ENCODE measurements at regions not wholly inside any gene's neighbourhood (a gene's known extent, or its start where the extent isn't known, plus 50 kb on each side); places are given as distances from the start of the nearest gene placed in this dataset.
"Not testable (repeated sequence)": the region's sequence is repeated elsewhere in the genome, so short reads cannot be mapped to it uniquely, and the experiment has no call there.

DNA sequence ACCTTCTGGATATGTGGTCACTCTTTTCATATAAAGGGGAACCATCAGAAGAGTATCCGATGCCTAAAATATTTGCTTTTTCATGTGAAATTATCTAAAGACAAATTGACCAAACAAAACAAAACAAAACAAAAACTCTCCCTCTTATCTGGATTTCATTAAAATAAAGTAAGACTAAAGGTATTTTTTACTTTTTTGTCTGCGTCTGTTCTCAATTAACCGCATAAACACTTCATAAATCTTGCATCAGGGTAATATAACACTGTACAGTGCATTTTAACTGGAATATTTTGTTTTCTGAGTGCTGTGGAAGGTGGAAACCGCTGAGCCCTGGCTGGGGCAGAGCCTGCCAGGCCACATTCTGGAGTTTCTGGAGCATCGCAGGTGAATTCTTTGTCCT is 234.1 kb upstream of the ZFP64 start:
- H3K27me3 Mint-ChIP-seq (ENCODE audit: low read depth), result no peaks in the 10 kb centered on the region
- no peak overlapping the region for H3K4me3 Mint-ChIP-seq
- no peaks in the 10 kb centered on the region for H3K4me1 Mint-ChIP-seq (ENCODE audit: low read depth)
- no peak for DNase-seq
- no peaks in the 10 kb centered on the region for H3K36me3 Mint-ChIP-seq (ENCODE audit: low read depth)
- no peak for ATAC-seq
- H3K9me3 Mint-ChIP-seq (ENCODE audit: insufficient read depth), result no peaks in the 10 kb centered on the region
- no peak overlapping the region for H3K27ac Mint-ChIP-seq
- POLR2A ChIA-PET, result no interaction called here
- CTCF ChIA-PET, result interaction anchor here (0.9 kb wide), 1 partner anchor 113 kb away, joined by 3 read pairs; no protein-coding TSS in a partner anchor

DNA sequence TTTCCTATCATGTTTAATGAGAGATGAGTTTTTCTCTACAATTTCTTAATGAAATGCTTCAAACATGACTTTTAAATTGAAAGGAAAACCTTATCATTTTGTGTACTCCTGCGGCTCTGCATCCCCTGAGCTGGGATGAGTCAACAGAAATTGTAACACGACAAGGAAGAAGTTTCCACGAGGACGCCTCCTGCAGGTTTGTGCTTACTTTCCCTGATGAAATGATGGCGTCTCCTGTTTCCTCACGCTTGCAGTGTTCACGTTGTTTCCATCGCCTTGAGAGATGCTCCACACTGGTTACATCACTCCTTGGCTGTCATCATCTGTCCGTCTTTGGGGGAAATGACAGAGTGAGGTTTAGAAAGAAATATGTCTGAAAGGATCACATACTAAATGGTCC is 233.7 kb upstream of the ZFP64 start:
- no peak overlapping the region for H3K27ac Mint-ChIP-seq
- POLR2A ChIA-PET, result no interaction called here
- no peaks in the 10 kb centered on the region for H3K9me3 Mint-ChIP-seq (ENCODE audit: insufficient read depth)
- H3K27me3 Mint-ChIP-seq (ENCODE audit: low read depth), result no peaks in the 10 kb centered on the region
- H3K4me3 Mint-ChIP-seq, result no peak overlapping the region
- ATAC-seq, result no peak
- H3K4me1 Mint-ChIP-seq (ENCODE audit: low read depth), result no peaks in the 10 kb centered on the region
- CTCF ChIA-PET, result no interaction called here
- H3K36me3 Mint-ChIP-seq (ENCODE audit: low read depth), result no peaks in the 10 kb centered on the region
- no peak for DNase-seq

DNA sequence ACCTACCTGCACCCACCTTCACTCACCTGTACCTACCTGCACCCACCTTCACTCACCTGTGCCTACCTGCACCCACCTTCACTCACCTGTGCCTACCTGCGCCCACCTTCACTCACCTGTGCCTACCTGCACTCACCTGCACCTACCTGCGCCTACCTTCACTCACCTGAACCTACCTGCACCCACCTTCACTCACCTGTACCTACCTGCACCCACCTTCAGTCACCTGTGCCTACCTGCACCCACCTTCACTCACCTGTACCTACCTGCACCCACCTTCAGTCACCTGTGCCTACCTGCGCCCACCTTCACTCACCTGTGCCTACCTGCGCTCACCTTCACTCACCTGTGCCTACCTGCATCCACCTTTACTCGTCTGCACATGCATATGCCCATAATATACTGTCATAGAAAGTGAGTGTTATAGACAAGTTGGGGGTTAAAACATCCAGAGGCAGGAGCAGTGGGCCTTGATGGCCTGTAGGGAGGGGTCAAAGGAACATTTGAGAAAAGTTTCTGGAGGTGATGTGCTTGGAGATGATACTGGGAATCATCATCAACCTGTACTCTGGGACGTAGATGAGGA is 232.9 kb upstream of the ZFP64 start:
- POLR2A ChIA-PET; CTCF ChIA-PET; DNase-seq; H3K9me3 Mint-ChIP-seq (ENCODE audit: insufficient read depth); ATAC-seq; H3K36me3 Mint-ChIP-seq (ENCODE audit: low read depth); H3K4me1 Mint-ChIP-seq (ENCODE audit: low read depth); H3K4me3 Mint-ChIP-seq; H3K27me3 Mint-ChIP-seq (ENCODE audit: low read depth): not testable (repeated sequence)
- peak overlapping the region; percentile 28 for H3K27ac Mint-ChIP-seq

DNA sequence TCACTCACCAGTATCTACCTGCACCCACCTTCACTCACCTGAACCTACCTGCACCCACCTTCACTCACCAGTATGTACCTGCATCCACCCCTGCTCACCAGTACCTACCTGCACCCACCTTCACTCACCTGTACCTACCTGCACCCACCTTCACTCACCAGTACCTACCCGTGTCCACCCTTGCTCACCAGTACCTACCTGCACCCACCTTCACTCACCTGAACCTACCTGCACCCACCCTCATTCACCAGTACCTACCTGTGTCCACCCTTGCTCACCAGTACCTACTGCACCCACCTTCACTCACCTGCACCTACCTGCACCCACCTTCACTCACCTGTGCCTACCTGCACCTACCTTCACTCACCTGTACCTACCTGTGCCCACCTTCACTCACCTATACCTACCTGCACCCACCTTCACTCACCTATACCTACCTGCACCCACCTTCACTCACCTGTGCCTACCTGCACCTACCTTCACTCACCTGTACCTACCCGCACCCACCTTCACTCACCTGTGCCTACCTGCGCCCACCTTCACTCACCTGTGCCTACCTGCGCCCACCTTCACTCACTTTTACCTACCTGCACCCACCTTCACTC is 232.1 kb upstream of the ZFP64 start:
- H3K4me3 Mint-ChIP-seq; DNase-seq; H3K27me3 Mint-ChIP-seq (ENCODE audit: low read depth); H3K9me3 Mint-ChIP-seq (ENCODE audit: insufficient read depth); H3K4me1 Mint-ChIP-seq (ENCODE audit: low read depth); H3K36me3 Mint-ChIP-seq (ENCODE audit: low read depth); ATAC-seq; POLR2A ChIA-PET; H3K27ac Mint-ChIP-seq: not testable (repeated sequence)
- CTCF ChIA-PET, result interaction anchor here (0.9 kb wide), 1 partner anchor 14 kb away, joined by 3 read pairs; no protein-coding TSS in a partner anchor

DNA sequence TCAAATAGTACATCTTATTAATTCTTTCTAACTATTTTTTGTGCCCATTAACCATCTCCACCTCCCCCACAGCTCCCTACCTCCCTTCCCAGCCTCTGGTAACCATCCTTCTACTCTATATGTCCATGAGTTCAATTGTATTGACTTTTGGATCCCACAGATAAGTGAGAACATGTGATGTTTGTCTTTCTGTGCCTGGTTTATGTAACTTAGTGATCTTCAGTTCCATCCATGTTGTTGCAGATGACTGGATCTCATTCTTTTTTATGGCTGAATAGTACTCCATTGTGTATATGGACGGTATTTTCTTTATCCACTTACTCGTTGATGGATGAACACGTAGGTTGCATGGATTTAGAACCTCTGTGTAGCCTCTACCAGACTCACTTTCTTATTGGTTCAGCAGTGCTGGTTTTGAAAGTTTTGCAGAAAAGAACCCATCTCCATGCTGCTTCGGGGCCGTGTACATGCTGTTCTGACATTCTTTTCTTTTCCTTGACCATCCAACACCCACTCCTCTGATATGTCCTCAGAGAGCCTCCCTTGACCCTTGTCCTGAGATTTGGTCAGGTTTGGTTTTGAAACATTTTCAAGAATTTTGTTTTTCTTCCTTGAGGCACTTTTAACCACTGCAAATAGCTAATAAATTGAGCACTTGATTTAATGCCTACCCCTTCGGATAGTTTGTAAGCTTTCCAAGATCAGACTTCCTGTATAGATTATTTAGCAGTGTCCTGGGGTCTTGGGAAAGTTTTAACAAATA is 231.2 kb upstream of the ZFP64 start:
- ChIA-PET POLR2A (no interaction called here), CTCF (interaction anchor here (0.9 kb wide), 1 partner anchor 13 kb away, joined by 3 read pairs; no protein-coding TSS in a partner anchor)
- Mint-ChIP-seq H3K4me3 (no peak overlapping the region), H3K27ac (no peak overlapping the region), H3K36me3 (ENCODE audit: low read depth) (no peaks in the 10 kb centered on the region), H3K4me1 (ENCODE audit: low read depth) (no peaks in the 10 kb centered on the region), H3K9me3 (ENCODE audit: insufficient read depth) (no peaks in the 10 kb centered on the region), H3K27me3 (ENCODE audit: low read depth) (no peaks in the 10 kb centered on the region)
- DNase-seq, result no peak
- peak; percentile 39 for ATAC-seq

DNA sequence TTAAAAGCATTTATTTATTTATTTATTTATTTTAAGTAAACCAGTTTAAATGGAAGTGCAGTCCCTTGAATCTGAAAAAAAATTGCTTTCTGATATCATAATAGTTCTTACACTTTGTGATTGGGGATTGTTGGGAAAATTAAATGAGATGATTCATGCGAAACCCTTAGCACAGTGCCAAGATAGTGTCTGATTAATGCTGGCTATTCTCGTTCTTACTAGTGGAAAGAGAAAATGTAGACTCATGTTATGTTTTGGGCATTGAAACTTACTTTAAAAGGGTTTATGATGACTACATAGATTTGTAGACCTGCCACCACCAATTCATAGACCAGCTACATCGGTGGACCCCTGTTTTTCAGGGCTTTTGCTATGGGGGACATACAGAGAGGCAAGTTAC is 229.2 kb upstream of the ZFP64 start:
- H3K4me1 Mint-ChIP-seq (ENCODE audit: low read depth), result no peaks in the 10 kb centered on the region
- H3K4me3 Mint-ChIP-seq, result no peak overlapping the region
- POLR2A ChIA-PET, result no interaction called here
- H3K27me3 Mint-ChIP-seq (ENCODE audit: low read depth), result no peaks in the 10 kb centered on the region
- CTCF ChIA-PET, result no interaction called here
- no peak for DNase-seq
- ATAC-seq, result no peak
- H3K9me3 Mint-ChIP-seq (ENCODE audit: insufficient read depth), result no peaks in the 10 kb centered on the region
- H3K27ac Mint-ChIP-seq, result no peak overlapping the region
- H3K36me3 Mint-ChIP-seq (ENCODE audit: low read depth), result no peaks in the 10 kb centered on the region

DNA sequence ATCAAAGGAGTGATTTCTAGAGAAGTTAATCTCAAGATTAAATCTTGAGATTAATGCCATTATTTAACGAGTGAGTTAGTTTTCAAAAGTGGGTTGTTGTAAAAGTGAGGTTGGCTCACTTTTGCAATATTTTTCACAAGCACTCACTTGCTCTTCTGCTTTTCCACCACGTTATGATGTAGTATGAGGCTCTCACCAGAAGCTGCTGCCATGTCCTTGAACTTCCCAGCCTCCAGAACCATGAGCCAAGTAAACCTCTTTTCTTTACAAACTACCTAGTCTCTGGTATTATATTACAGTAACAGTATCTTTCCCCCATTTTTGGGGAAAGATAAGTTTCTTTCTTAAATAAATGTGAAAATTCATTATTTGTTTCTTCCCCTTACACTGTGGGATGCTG is 227.6 kb upstream of the ZFP64 start:
- ChIA-PET CTCF (no interaction called here), POLR2A (no interaction called here)
- Mint-ChIP-seq H3K27ac (no peak overlapping the region), H3K9me3 (ENCODE audit: insufficient read depth) (no peaks in the 10 kb centered on the region), H3K27me3 (ENCODE audit: low read depth) (no peaks in the 10 kb centered on the region), H3K4me1 (ENCODE audit: low read depth) (no peaks in the 10 kb centered on the region), H3K4me3 (no peak overlapping the region), H3K36me3 (ENCODE audit: low read depth) (no peaks in the 10 kb centered on the region)
- DNase-seq (no peak), ATAC-seq (no peak)

DNA sequence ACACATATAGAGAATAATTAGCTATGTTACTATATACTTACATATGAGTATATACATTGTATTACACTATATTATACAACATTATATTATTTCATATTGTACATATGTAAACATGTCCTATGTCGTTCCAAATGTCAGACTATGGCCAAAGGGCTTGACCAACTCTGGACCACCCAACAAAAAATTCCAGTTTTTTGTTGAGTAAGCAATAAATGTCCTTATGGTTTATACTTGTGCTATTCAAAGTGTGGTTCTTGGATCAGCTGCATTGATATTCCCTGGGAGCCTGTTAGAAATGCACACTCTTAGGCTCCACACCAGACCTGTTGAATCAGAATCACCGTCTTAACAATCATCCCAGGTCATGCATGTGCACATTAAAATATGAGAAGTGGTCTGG is 225.4 kb upstream of the ZFP64 start:
- H3K4me1 Mint-ChIP-seq (ENCODE audit: low read depth), result no peaks in the 10 kb centered on the region
- H3K36me3 Mint-ChIP-seq (ENCODE audit: low read depth), result no peaks in the 10 kb centered on the region
- ATAC-seq (no peak), DNase-seq (no peak)
- POLR2A ChIA-PET, result no interaction called here
- CTCF ChIA-PET, result no interaction called here
- H3K27ac Mint-ChIP-seq, result no peak overlapping the region
- no peaks in the 10 kb centered on the region for H3K27me3 Mint-ChIP-seq (ENCODE audit: low read depth)
- H3K4me3 Mint-ChIP-seq, result no peak overlapping the region
- H3K9me3 Mint-ChIP-seq (ENCODE audit: insufficient read depth), result no peaks in the 10 kb centered on the region

DNA sequence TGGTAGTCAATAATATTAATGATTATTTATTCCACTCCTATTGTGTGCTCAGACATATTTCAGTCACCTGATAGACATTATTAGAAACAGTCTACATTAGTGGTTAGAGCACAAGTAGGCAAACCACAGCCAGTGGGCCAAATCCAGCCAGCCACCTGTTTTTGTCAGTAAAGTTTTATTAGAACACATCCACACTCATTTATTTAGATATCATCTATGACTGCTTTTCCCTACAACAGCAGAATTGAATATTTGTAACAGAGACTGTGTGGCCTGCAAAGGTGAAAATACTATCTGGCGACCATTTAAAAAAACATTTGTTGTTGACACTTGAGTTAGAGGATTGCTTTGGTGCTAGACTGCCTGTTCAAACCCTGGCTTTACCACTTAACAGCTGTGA is 220.0 kb upstream of the ZFP64 start:
- ATAC-seq, result no peak
- H3K27ac Mint-ChIP-seq, result no peak overlapping the region
- CTCF ChIA-PET, result interaction anchor here (1.2 to 2.2 kb wide), 2 partner anchors 10 to 100 kb away, joined by 5 to 9 read pairs; no protein-coding TSS in a partner anchor

DNA sequence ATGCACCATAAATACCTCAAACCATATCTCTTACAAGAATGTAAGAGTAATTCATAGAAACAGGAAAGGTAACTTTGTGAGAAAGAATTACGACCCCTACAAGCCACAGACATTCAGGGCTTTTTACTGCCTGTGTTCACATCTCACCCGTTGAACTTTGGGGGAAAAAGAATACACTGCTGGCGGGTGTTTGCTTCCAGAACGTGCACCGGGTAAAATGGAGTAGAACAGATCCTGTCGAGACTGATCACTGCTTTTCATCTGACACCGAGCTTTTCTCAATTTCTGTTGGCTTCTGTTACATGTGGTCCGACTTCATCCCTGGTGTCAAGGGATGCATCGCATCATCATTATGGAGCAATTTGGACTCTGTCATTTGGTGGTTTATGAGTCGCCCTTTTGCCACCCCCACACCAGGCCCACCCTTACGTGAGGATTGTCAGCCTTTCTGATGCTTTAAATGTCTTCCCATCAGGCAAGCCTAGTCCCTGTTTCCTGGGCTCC is 219.2 kb upstream of the ZFP64 start:
- peaks cover 3% of the 10 kb centered on the region for H3K9me3 Mint-ChIP-seq (ENCODE audit: insufficient read depth)
- CTCF ChIA-PET, result interaction anchor here (1.2 to 2.2 kb wide), 2 partner anchors 9 to 99 kb away, joined by 5 to 9 read pairs; no protein-coding TSS in a partner anchor
- DNase-seq (no peak), ATAC-seq (no peak)
- peak overlapping the region; percentile 88 for H3K27ac Mint-ChIP-seq
- POLR2A ChIA-PET, result interaction anchor here (1.2 kb wide), 1 partner anchor 219 kb away, joined by 6 read pairs; the partner anchor contains the start of gene ZFP64
- H3K36me3 Mint-ChIP-seq (ENCODE audit: low read depth), result peaks cover 5% of the 10 kb centered on the region
- peak overlapping the region; percentile 57 for H3K4me3 Mint-ChIP-seq
- H3K4me1 Mint-ChIP-seq (ENCODE audit: low read depth), result peaks cover 44% of the 10 kb centered on the region
- no peaks in the 10 kb centered on the region for H3K27me3 Mint-ChIP-seq (ENCODE audit: low read depth)

More for the DNA sequence above, 220.0 kb upstream of the ZFP64 start:
- Mint-ChIP-seq H3K36me3 (ENCODE audit: low read depth) (peaks cover 5% of the 10 kb centered on the region), H3K4me1 (ENCODE audit: low read depth) (peaks cover 36% of the 10 kb centered on the region), H3K27me3 (ENCODE audit: low read depth) (no peaks in the 10 kb centered on the region), H3K4me3 (no peak overlapping the region), H3K9me3 (ENCODE audit: insufficient read depth) (no peaks in the 10 kb centered on the region)
- DNase-seq, result no peak
- POLR2A ChIA-PET, result no interaction called here

DNA sequence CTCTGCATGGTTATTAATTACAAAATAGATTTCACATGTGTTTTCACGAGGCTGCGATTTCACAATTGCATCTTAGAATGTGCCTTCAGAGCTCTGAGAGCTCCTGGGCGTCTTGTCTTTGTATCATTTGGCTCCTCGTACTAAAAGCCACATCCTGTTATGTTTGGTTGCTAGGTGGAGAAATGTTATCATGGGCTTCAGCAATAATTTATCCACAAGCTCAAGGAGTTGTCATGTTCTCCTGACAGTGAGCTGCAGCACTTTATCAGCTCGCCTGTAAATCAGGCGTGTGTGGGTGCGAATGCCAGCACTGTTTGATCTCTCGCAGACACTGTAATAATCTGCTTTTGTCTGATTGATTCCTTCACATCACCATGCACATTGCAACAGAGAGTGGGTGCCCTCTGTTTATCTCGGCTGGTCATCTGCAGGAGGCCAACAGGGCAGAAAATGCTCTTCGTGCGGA is 218.6 kb upstream of the ZFP64 start:
- Mint-ChIP-seq H3K36me3 (ENCODE audit: low read depth) (peaks cover 5% of the 10 kb centered on the region), H3K27ac (peak overlapping the region; percentile 88), H3K4me3 (peak overlapping the region; percentile 57), H3K9me3 (ENCODE audit: insufficient read depth) (peaks cover 3% of the 10 kb centered on the region), H3K4me1 (ENCODE audit: low read depth) (peaks cover 50% of the 10 kb centered on the region), H3K27me3 (ENCODE audit: low read depth) (no peaks in the 10 kb centered on the region)
- ATAC-seq, result peak; percentile 91
- peak; percentile 64 for DNase-seq
- ChIA-PET CTCF (interaction anchor here (0.7 to 2.2 kb wide), 3 partner anchors 9 to 98 kb away, joined by 3 to 9 read pairs (median 5); no protein-coding TSS in a partner anchor), POLR2A (interaction anchor here (1.2 kb wide), 1 partner anchor 219 kb away, joined by 6 read pairs; the partner anchor contains the start of gene ZFP64)

DNA sequence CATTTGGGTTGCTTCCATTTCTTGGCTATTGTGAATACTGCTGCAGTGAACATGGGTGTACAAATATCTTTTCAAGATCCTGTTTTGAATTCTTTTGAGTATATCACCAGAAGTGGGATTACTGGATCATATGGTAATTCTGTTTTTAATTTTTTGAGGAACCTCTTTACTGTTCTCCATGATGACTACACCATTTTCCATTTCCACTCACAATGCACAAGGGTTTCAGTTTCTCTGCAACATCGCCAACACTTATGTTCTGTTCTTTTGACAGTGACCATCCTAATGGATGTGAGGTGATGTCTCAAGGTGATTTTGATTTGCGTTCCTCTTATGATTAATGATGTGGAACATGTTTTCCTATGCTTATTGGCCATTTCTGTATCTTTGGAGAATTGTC is 214.4 kb upstream of the ZFP64 start:
- no peak for DNase-seq
- Mint-ChIP-seq H3K4me3 (no peak overlapping the region), H3K36me3 (ENCODE audit: low read depth) (peaks cover 8% of the 10 kb centered on the region), H3K9me3 (ENCODE audit: insufficient read depth) (peaks cover 3% of the 10 kb centered on the region), H3K4me1 (ENCODE audit: low read depth) (peaks cover 63% of the 10 kb centered on the region), H3K27ac (peak overlapping the region; percentile 86), H3K27me3 (ENCODE audit: low read depth) (no peaks in the 10 kb centered on the region)
- ChIA-PET POLR2A (no interaction called here), CTCF (interaction anchor here (0.8 to 1.8 kb wide), 3 partner anchors 22 to 31 kb away, joined by 3 to 4 read pairs (median 3); no protein-coding TSS in a partner anchor)
- no peak for ATAC-seq
